GM04503 (cell line): ENCODE measurements at regions not wholly inside any gene's neighbourhood (a gene's known extent, or its start where the extent isn't known, plus 50 kb on each side); places are given as distances from the start of the nearest gene placed in this dataset.

Experiments used
- DNase-seq: peaks from one replicate; pipeline ENCODE4 v3.0.0-alpha.2; 2012; ENCODE audit warnings: low read depth

GRCh38 chr2:200725596-200725995, 86.1 kb upstream of the BZW1 start:
- no peak for DNase-seq

DNA sequence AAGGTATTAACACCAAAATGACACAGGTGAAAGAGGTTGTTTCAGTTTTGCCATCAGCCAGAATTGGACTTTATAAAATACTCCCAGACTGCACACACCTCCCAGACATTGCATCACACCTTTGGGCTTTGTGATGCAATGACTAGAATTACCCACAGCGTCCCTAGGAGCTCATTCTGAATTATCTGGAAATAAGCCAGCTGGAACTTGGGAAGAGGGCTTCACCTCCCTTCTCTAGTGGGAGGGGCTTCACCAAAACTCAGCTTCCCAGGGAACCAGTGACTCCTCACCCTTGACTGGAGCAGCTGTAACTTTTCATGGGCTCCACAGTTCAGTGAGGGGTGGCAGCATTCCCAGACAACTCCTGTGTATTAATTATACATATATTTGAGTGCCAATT, 83.1 kb upstream of the BZW1 start:
- no peak for DNase-seq

DNA sequence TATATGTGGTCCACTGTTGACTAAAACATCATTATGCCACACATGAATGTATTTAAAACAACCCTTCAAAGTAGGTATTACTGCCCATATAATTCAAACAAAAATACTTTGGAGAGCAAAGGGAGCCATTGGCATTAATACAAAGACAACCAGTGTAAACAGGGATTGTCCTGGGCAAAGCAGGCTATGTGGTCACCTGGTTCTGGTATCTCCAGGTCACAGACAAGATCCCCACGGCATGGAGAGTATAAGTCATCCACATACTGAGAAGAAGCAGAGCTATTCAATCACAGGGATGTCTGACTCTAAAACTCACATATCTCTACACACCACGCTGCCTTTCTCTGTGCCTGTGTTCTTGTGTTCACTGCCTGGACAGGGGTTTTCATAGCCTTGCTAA, 81.4 kb upstream of the BZW1 start:
- DNase-seq = no peak

GRCh38 chr2:200730960-200731359, 80.8 kb upstream of the BZW1 start:
- DNase-seq = no peak

DNA sequence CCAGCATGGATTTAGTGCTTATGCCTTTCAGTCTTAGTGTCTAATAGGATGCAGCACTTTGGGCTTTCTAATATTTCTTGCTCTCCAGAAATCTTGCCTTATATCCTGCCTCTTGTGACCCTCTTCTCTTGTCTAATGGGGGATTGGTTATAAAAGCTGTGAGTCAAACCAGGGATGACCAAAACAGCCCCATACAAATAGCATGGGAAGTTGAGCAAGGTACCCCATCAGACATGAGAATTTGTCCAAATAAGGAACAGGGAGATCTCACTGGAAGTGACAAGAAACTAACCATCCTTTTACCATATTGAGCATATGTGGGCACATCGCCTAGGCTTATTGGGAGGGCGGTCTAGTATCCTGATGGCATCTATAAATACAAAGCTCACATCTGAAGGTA, 78.8 kb upstream of the BZW1 start:
- no peak for DNase-seq

GRCh38 chr2:200733713-200734198, 78.0 kb upstream of the BZW1 start:
- no peak for DNase-seq

- DNase-seq = no peak
Observed at GRCh38 chr2:200735061-200735460, 76.6 kb upstream of the BZW1 start.

GRCh38 chr2:200736646-200737274, 75.0 kb upstream of the BZW1 start:
- no peak for DNase-seq

DNA sequence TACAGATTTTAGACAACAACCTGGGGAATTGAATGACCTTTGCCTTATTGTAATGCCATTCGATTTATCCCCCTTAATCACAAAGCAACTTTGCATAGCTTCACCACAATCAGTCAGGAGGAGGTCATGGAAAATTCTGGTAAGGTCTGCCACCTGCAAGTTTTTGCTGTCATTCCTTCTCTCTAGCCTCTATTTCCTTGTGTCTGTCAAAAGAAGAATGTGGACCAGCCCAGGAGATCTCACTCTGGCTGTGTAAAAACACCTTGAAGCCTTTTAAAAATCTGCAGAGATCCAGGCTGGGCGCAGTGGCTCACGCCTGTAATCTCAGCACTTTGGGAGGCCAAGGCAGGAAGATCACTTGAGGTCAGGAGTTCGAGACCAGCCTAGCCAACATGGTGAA, 74.1 kb upstream of the BZW1 start:
- DNase-seq = no peak

- DNase-seq = no peak
Observed at GRCh38 chr2:200738590-200738989, 73.1 kb upstream of the BZW1 start.

DNA sequence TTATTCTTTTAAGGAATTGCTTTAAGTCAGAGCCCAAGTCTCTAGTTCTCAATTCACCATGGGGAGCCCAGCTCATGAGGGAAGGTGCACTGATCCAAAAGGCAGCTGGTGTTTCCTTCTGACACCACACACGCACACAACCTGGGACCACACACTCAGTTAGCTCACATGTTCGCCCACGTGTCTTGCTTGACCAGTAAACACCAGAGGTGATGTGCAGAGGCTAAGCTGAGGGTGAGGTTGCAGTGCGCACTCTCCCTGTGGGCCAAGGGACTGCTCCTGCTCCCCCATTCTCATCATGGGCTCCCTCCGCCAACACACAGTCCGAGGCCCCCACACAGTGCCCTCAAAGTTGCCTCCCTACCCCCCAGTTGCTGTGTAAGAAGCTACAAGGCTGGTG, 70.8 kb upstream of the BZW1 start:
- no peak for DNase-seq

- no peak for DNase-seq
Observed at GRCh38 chr2:200741468-200742202, 70.1 kb upstream of the BZW1 start.

- peak; percentile 22 for DNase-seq
Observed at GRCh38 chr2:200742426-200742825, 69.3 kb upstream of the BZW1 start.

DNA sequence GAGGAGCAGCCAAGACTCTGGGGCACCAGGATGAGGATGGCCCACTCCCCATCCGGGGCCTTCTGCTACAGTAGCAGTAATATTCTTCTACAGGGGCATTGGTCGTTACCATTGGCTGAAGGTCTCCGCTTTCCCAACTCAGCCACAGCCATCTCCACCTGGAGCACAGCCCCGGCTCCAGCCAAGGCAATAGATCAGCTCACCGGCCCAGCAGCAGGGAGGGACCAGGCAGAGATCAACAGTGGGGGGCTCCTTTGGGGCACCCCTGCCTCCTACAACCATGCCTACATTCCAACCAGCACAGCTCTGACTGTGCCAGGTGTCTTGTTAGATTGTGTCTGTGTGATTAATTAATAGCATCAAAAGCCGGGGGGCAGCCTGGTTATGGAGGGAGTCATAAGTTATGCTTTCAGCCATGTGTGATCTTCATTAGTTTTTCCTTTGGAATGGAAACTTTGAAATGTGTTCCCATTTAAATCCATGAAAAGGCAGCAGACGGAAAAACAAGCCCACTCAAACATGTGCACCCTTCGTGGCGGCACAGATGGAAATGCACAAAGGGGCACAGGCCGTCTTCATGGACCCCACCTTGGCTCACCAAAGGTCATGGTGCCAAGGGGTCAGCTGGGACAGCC, 68.6 kb upstream of the BZW1 start:
- DNase-seq = no peak

DNA sequence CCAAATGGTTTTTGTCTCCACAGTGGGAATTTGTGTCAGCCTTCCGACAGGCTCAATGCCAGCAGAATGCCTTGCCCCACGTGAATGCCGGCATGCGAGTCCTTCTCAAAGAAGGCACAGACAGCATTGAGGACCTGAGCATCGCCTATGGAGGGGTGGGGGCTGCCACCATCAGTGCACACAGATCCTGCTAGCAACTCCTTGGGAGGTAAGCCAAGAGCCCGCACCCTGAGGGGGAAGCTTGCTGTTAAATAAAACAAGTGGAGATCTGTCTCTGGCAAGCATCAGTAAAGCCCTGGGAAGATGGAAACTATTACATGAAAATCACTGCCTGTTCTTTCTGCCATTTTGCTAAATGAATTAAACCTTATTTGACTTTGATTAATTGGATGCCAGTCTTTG, 67.5 kb upstream of the BZW1 start:
- DNase-seq = no peak

DNA sequence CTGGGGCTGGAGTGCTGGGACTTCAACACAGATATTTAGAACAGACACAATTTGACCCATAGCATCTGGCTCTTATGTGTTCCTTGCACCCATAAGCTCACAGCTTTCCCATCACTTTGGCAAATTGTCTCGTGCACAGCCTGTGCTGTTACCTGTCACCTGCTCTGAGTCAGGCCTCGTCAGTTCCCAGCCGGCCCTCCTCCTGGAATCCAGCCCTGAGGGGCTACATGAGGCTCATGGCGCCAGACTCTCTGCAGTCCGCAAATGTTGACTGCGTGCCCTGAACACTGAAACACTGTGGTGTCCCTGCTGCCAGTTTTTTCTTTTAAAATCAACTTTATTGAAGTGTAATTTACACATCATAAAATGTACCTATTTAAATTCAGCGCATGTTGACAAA, 65.4 kb upstream of the BZW1 start:
- no peak for DNase-seq

GRCh38 chr2:200747668-200748618, 63.8 kb upstream of the BZW1 start:
- DNase-seq = no peak

DNA sequence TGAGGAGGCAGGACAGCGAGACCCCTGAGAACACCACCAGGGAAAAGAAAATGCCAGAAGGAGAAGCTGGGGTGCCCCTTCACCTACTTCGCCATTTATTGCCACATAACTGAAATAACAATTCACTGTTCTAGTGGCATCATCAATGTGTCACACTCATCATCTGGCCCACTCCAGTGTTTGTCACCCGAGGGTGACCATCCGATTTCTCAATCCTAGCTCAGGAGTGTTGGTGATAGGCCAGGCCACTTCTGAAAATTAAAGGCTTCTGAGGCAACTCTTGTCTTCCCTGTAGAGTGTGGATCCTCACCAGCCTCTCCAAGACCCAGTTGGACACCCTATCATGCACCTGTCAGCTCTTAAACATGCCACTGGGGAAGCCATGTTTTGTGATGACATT, 62.9 kb upstream of the BZW1 start:
- DNase-seq = no peak

DNA sequence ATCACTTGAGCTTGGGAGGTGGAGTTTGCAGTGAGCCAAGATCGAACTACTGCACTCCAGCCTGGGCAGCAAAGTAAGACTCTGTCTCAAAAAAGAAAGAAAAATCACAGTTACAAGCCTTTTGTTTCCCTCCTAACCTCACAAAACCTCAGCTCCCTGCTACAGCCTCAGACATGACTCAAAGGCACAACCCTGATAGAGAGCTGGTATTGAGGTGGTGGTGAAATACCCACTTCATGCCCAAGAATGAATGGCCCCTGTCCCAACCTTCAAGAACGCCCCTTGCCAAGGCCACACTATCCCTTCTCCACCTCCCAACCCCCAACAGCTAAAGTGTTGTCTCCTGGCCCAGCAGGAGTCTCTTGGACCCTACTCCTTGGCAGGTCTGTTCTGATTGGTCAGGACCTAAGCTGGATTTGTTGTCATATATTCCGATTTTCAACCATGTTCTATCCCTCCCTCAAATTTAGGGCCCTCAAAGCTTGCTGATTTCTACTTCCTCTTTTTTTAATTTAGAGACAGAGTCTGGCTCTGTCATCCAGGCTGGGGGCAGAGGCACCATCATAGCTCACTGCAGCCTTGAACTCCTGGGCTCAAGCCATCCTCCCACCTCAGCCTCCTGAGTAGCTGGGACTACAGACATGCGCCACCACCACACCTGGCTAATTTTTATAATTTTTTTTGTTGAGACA, 61.9 kb upstream of the BZW1 start:
- DNase-seq = no peak

DNA sequence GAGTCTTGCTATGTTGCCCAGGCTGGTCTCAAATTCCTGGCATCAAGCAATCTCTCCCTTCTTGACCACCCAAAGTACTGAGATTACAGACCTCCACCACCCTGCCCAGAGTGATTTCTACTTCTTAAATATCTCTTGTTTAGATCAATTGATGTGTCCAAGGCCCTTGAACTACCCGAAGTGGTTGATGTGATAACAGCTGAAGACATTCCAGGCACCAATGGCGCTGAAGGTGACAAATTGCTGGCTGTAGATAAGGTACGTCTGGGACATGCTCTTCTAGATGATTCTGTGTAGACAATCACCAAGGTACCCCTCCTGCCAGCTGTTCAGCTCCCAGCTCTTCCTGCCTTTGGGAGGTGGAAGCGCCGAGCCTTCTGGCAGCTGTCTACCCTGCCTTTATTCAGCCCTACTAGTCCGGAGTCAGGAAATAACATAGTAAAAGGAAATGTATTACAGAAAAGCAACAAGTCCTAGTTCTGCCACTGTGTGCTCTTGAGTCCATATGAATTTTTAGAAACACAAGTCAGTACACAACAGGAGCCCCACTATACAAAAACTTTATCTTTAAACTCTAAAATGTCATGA, 61.3 kb upstream of the BZW1 start:
- no peak for DNase-seq

DNA sequence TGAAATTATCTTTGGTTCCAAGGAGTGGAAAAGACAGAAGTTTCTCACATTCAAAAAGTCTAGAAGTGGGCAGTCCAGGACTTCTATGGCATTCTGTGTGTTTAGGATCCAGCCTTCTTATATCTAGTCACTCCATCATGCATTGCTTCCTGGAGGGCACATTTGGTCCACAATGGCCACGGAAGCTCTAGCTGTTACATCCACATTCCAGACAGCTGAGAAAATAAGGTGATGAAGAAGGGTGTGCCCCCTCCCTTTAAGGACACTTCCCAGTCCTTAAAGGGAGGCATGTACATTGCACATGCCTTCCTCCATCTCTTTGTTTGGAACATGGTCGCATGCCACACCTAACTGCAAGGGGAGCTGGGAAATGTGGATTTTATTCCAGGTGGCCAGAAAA, 59.9 kb upstream of the BZW1 start:
- DNase-seq = no peak
